HG02938 (cell line): ENCODE measurements at regions not wholly inside any gene's neighbourhood (a gene's known extent, or its start where the extent isn't known, plus 50 kb on each side); places are given as distances from the start of the nearest gene placed in this dataset.
"Not testable (repeated sequence)": the region's sequence is repeated elsewhere in the genome, so short reads cannot be mapped to it uniquely, and the experiment has no call there.

ENCODE experiments used
- ATAC-seq: cut with Tn5 transposase; IDR thresholded peaks from one replicate; pipeline ENCODE4 v1.9.1; 2021; ENCODE audit warnings: mild to moderate bottlenecking, moderate library complexity; ENCODE audit not compliant: unreplicated experiment

GRCh38 chr5:99765011-99765410, 770.2 kb upstream of the FAM174A start:
- no peak for ATAC-seq

GRCh38 chr5:99763021-99763774, 772.0 kb upstream of the FAM174A start:
- no peak for ATAC-seq

GRCh38 chr5:99747342-99747741, 787.8 kb upstream of the FAM174A start:
- ATAC-seq, result no peak

GRCh38 chr5:99733146-99733545, 802.0 kb upstream of the FAM174A start:
- ATAC-seq, result not testable (repeated sequence)

- not testable (repeated sequence) for ATAC-seq
Observed at GRCh38 chr5:99730653-99731052, 801.8 kb upstream of the CHD1 start.

- no peak for ATAC-seq
Observed at GRCh38 chr5:99724732-99725290, 796.0 kb upstream of the CHD1 start.

GRCh38 chr5:99721506-99721905, 792.7 kb upstream of the CHD1 start:
- ATAC-seq, result no peak

GRCh38 chr5:99715921-99716320, 787.1 kb upstream of the CHD1 start:
- no peak for ATAC-seq

- ATAC-seq, result no peak
Observed at GRCh38 chr5:99706160-99706559, 777.4 kb upstream of the CHD1 start.

- ATAC-seq, result no peak
Observed at GRCh38 chr5:99702565-99702964, 773.8 kb upstream of the CHD1 start.

GRCh38 chr5:99694884-99695283, 766.1 kb upstream of the CHD1 start:
- no peak for ATAC-seq

- ATAC-seq, result no peak
Observed at GRCh38 chr5:99686538-99686937, 757.7 kb upstream of the CHD1 start.

- ATAC-seq, result no peak
Observed at GRCh38 chr5:99675974-99676373, 747.2 kb upstream of the CHD1 start.

- ATAC-seq, result no peak
Observed at GRCh38 chr5:99674101-99674500, 745.3 kb upstream of the CHD1 start.

- ATAC-seq, result no peak
Observed at GRCh38 chr5:99664972-99665371, 736.2 kb upstream of the CHD1 start.

- no peak for ATAC-seq
Observed at GRCh38 chr5:99651298-99651697, 722.5 kb upstream of the CHD1 start.

- ATAC-seq, result no peak
Observed at GRCh38 chr5:99646011-99646647, 717.3 kb upstream of the CHD1 start.

- no peak for ATAC-seq
Observed at GRCh38 chr5:99644822-99645221, 716.0 kb upstream of the CHD1 start.

GRCh38 chr5:99640646-99641045, 711.8 kb upstream of the CHD1 start:
- no peak for ATAC-seq

- no peak for ATAC-seq
Observed at GRCh38 chr5:99639905-99640304, 711.1 kb upstream of the CHD1 start.

- no peak for ATAC-seq
Observed at GRCh38 chr5:99636663-99637062, 707.9 kb upstream of the CHD1 start.
